Coronary artery (tissue), 2 donors: ENCODE measurements at regions not wholly inside any gene's neighbourhood (a gene's known extent, or its start where the extent isn't known, plus 50 kb on each side); places are given as distances from the start of the nearest gene placed in this dataset.

Experiments used
- DNase-seq: peaks from one replicate; pipeline ENCODE4 v3.0.0-alpha.2; 2017; ENCODE audit warnings: low spot score
- H3K27ac ChIP-seq, 2 donors: fragments of 200-600 bp; sonication (generic); one replicate each; pipeline ENCODE4 v1.5.1; 2016 to 2019
- H3K4me3 ChIP-seq: fragments of 200-600 bp; sonication (generic); 2 replicates; pipeline ENCODE4 v1.5.1; 2016; ENCODE audit warnings: mild to moderate bottlenecking, moderate library complexity
- CTCF ChIP-seq: fragments of 200-600 bp; sonication (generic); IDR thresholded peaks from one replicate; pipeline ENCODE4 v1.5.1; 2019; ENCODE audit warnings: antibody characterized with exemption

GRCh38 chr14:95034788-95035187, 122.5 kb downstream of the DICER1 start:
- TF ChIP-seq CTCF, result no peak
- no peak overlapping the region for H3K4me3 ChIP-seq
- no peak for DNase-seq
- H3K27ac ChIP-seq, result no peak overlapping the region

GRCh38 chr14:95033682-95034632, 123.4 kb downstream of the DICER1 start:
- H3K4me3 ChIP-seq, result no peak overlapping the region
- no peak for TF ChIP-seq CTCF
- peak; percentile 41 for DNase-seq
- no peak overlapping the region for H3K27ac ChIP-seq

- no peak overlapping the region for H3K27ac ChIP-seq
- H3K4me3 ChIP-seq, result no peak overlapping the region
- DNase-seq, result no peak
- TF ChIP-seq CTCF, result no peak
Measured at GRCh38 chr14:95033031-95033430, 124.3 kb downstream of the DICER1 start.

GRCh38 chr14:95026851-95027463, 130.4 kb downstream of the DICER1 start:
- Histone ChIP-seq H3K4me3 (no peak overlapping the region), H3K27ac (no peak overlapping the region)
- no peak for TF ChIP-seq CTCF
- DNase-seq, result no peak

GRCh38 chr14:95025941-95026340, 131.4 kb downstream of the DICER1 start:
- no peak overlapping the region for H3K27ac ChIP-seq
- no peak for TF ChIP-seq CTCF
- no peak overlapping the region for H3K4me3 ChIP-seq
- DNase-seq, result peak; percentile 41

GRCh38 chr14:95025218-95025617, 132.1 kb downstream of the DICER1 start:
- TF ChIP-seq CTCF, result no peak
- DNase-seq, result no peak
- Histone ChIP-seq H3K27ac (no peak overlapping the region), H3K4me3 (no peak overlapping the region)
